Bronchial epithelial cell (primary cell): ENCODE measurements at regions not wholly inside any gene's neighbourhood (a gene's known extent, or its start where the extent isn't known, plus 50 kb on each side); places are given as distances from the start of the nearest gene placed in this dataset.
"Not testable (repeated sequence)": the region's sequence is repeated elsewhere in the genome, so short reads cannot be mapped to it uniquely, and the experiment has no call there.

Experiments used
- DNase-seq: peaks from one replicate; pipeline ENCODE4 v3.0.0-alpha.2; 2010; ENCODE audit warnings: low read depth
- FAIRE-seq: peaks from 2 replicates; lab custom pipeline; 2011; peaks lifted over from hg19 to GRCh38; lab: Jason Lieb, UNC
- H3K27me3 ChIP-seq: 2 replicates; pipeline ENCODE4 v1.5.1; 2011; ENCODE audit warnings: low read length; ENCODE audit not compliant: control insufficient read depth, insufficient read depth
- H3K36me3 ChIP-seq: 2 replicates; pipeline ENCODE4 v1.5.1; 2011; ENCODE audit warnings: low read length; ENCODE audit not compliant: control insufficient read depth, insufficient read depth
- H3K4me3 ChIP-seq: 2 replicates; pipeline ENCODE4 v1.5.1; 2011; ENCODE audit warnings: mild to moderate bottlenecking, low read depth, low read length, control low read depth
- TF ChIP-seq, protein P1 (sequence below): IDR thresholded peaks from 2 replicates; pipeline ENCODE4 v1.5.1; 2011; ENCODE audit warnings: mild to moderate bottlenecking, moderate library complexity, low read length, control low read depth, inconsistent platforms; ENCODE audit not compliant: insufficient read depth, severe bottlenecking

DNA sequence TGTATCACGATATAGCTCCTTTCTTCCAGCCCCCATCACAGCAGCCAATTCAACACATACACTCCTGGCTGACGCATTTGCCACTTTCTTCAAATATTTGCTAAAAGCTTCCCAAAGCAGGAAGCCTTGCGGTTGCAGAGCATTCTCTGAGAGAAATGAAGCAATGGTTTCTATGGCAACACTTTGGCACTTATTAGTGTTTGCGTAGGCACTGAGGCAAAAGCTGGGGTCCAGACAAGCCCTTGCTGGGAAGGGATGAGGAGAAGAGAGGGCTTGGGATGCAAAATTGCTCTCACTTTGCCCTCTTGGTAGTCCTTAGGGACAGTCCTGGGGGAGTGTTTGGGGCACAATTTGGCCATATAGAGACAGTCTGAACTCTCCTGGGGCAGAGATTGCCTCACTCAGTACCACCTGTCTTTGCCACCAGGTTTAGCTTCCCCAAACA is 55.0 kb upstream of the PAK3 start:
- FAIRE-seq: no peak

DNA sequence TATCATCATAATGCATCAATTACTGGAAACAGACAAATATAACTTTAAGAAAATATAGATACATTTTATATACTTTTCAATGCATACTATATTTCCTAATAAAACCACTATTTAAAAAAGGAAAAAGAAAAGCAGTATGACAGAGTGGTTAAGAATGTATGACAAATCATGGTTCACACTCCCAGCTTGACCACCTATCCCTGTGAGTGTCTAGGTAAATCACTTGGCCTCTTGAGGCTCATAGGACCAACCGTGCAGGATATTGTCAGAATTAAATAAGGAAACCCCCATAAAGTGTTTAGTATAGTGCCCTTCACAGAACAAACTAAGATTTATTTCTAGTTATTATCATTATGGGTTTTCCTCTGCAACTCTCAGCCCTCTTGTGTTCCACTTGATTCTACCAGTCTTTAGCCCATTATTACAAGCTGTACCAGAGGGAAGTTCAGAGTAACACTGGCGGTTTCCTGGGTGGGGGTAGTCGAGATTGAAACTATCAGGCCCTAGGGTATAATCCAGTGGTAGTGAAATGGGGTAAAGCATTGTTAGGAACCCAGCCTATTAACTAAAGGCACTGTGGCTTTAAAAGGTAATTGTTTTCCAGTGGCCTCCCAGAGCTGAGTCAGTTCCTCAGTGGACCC is 55.5 kb upstream of the PAK3 start:
- peak; percentile 81 for DNase-seq
- no peak for FAIRE-seq
- Histone ChIP-seq H3K4me3 (no peak overlapping the region), H3K36me3 (no peaks in the 10 kb centered on the region), H3K27me3 (no peaks in the 10 kb centered on the region)
- TF ChIP-seq, protein P1, sequence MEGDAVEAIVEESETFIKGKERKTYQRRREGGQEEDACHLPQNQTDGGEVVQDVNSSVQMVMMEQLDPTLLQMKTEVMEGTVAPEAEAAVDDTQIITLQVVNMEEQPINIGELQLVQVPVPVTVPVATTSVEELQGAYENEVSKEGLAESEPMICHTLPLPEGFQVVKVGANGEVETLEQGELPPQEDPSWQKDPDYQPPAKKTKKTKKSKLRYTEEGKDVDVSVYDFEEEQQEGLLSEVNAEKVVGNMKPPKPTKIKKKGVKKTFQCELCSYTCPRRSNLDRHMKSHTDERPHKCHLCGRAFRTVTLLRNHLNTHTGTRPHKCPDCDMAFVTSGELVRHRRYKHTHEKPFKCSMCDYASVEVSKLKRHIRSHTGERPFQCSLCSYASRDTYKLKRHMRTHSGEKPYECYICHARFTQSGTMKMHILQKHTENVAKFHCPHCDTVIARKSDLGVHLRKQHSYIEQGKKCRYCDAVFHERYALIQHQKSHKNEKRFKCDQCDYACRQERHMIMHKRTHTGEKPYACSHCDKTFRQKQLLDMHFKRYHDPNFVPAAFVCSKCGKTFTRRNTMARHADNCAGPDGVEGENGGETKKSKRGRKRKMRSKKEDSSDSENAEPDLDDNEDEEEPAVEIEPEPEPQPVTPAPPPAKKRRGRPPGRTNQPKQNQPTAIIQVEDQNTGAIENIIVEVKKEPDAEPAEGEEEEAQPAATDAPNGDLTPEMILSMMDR: no peak

More for the DNA sequence above, 55.0 kb upstream of the PAK3 start:
- DNase-seq: peak; percentile 91
- TF ChIP-seq, protein P1: no peak
- no peaks in the 10 kb centered on the region for H3K27me3 ChIP-seq
- H3K36me3 ChIP-seq: no peaks in the 10 kb centered on the region
- no peak overlapping the region for H3K4me3 ChIP-seq

- no peak for FAIRE-seq
- TF ChIP-seq, protein P1: no peak
- Histone ChIP-seq H3K27me3 (no peaks in the 10 kb centered on the region), H3K36me3 (no peaks in the 10 kb centered on the region), H3K4me3 (no peak overlapping the region)
- DNase-seq: peak; percentile 54
Measured at GRCh38 chrX:111039606-111040005, 56.4 kb upstream of the PAK3 start.

GRCh38 chrX:111035991-111036390 is 60.0 kb upstream of the PAK3 start:
- FAIRE-seq (no peak), DNase-seq (no peak)
- H3K27me3 ChIP-seq: no peaks in the 10 kb centered on the region
- no peaks in the 10 kb centered on the region for H3K36me3 ChIP-seq
- no peak overlapping the region for H3K4me3 ChIP-seq
- TF ChIP-seq, protein P1: no peak

DNA sequence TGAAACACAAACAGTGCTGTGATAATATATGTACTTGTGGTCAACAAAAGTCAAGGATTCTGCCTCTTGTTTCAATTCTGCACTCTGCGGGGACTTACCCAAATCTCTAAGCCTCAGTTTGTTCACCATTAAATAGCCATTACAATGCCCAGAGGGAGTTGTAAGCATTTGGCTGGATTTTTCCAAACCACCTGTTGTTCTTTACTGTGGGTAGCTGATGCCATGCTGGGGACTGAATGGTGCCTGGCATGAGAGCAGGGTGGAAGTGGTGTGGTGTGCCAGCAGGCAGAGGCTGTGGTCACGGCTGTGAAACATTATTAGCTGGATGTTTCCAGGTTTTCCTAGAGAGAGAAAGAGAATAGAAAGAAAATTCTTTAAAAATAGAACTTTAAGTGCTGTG is 60.7 kb upstream of the PAK3 start:
- FAIRE-seq (no peak), DNase-seq (no peak)
- TF ChIP-seq, protein P1: no peak
- no peaks in the 10 kb centered on the region for H3K27me3 ChIP-seq
- no peaks in the 10 kb centered on the region for H3K36me3 ChIP-seq
- no peak overlapping the region for H3K4me3 ChIP-seq

GRCh38 chrX:111022998-111023397 is 73.0 kb upstream of the PAK3 start:
- not testable (repeated sequence) for H3K36me3 ChIP-seq, H3K4me3 ChIP-seq, DNase-seq, H3K27me3 ChIP-seq, FAIRE-seq
